Lung (tissue), 9 donors: ENCODE measurements at regions not wholly inside any gene's neighbourhood (a gene's known extent, or its start where the extent isn't known, plus 50 kb on each side); places are given as distances from the start of the nearest gene placed in this dataset.
"Not testable (repeated sequence)": the region's sequence is repeated elsewhere in the genome, so short reads cannot be mapped to it uniquely, and the experiment has no call there.

Experiments
- ATAC-seq: fragments of 200-7000 bp; cut with Tn5 transposase; one replicate; pipeline ENCODE4 v1.9.1; 2020; ENCODE audit warnings: moderate number of reproducible peaks; ENCODE audit not compliant: insufficient read depth, low FRiP score
- DNase-seq, 3 donors: peaks; one replicate each; pipeline ENCODE4 v3.0.0-alpha.2; 2013 to 2017
- H3K27ac ChIP-seq, 2 donors: one replicate each; pipeline ENCODE4 v1.5.1; 2013; ENCODE audit warnings: mild to moderate bottlenecking in 2 of 2, moderate library complexity in 2 of 2, control low read depth in 1 of 2, inconsistent platforms in 1 of 2, low read depth in 1 of 2, low read length in 1 of 2
- H3K27me3 ChIP-seq, 3 donors: one replicate each; pipeline ENCODE4 v1.5.1; 2013; ENCODE audit warnings: low read length in 2 of 3; ENCODE audit not compliant: control insufficient read depth in 3 of 3, insufficient read depth in 3 of 3
- H3K36me3 ChIP-seq, 4 donors: one replicate each; pipeline ENCODE4 v1.5.1; 2013; ENCODE audit warnings: low read length in 4 of 4, mild to moderate bottlenecking in 1 of 4, moderate library complexity in 1 of 4; ENCODE audit not compliant: control insufficient read depth in 4 of 4, insufficient read depth in 4 of 4
- H3K4me1 ChIP-seq, 5 donors: one replicate each; pipeline ENCODE4 v1.5.1; 2013; ENCODE audit warnings: low read length in 5 of 5, mild to moderate bottlenecking in 2 of 5, moderate library complexity in 1 of 5; ENCODE audit not compliant: control insufficient read depth in 5 of 5, insufficient read depth in 5 of 5
- H3K4me3 ChIP-seq: one replicate; pipeline ENCODE4 v1.5.1; 2013; ENCODE audit warnings: mild to moderate bottlenecking, control low read depth, moderate library complexity
- H3K9ac ChIP-seq, 2 donors: one replicate each; pipeline ENCODE4 v1.5.1; 2013; ENCODE audit warnings: low read length in 2 of 2, control low read depth in 1 of 2; ENCODE audit not compliant: insufficient read depth in 1 of 2
- H3K9me3 ChIP-seq, 4 donors: one replicate each; pipeline ENCODE4 v1.5.1; 2013; ENCODE audit warnings: low read length in 3 of 4, mild to moderate bottlenecking in 1 of 4, moderate library complexity in 1 of 4; ENCODE audit not compliant: control insufficient read depth in 4 of 4, insufficient read depth in 3 of 4
- WGBS, 2 donors: extraction: QIAGEN DNeasy Blood & Tissue Kit; methylation state at CpG; one replicate each; pipeline ENCODE4 v1.1.7; 2013; 5-methylcytosine and 5-hydroxymethylcytosine counted together
- donor health status: Bipolar disorder and iron deficiency.
- donor health status: healthy.
- donor health status: DM: yes; HTN: yes; CAD: no.

- not testable (repeated sequence) for H3K4me3 ChIP-seq, ATAC-seq, H3K9ac ChIP-seq, H3K27ac ChIP-seq, H3K4me1 ChIP-seq, H3K9me3 ChIP-seq, H3K36me3 ChIP-seq
- WGBS, 2 donors: 37 to 62% methylated on average over 7 to 8 of the region's 14 CpGs
- H3K27me3 ChIP-seq: peaks cover 0 to 13% (median 8%) of the 10 kb centered on the region in 3 donors
- DNase-seq: peak in 2 of 3 donors; percentile 2 to 25
These were observed 80.4 kb upstream of the ZNG1F start for GRCh38 chr9:41269471-41269870.

GRCh38 chr9:41269054-41269453 lies 79.9 kb upstream of the ZNG1F start:
- peak in 1 of 3 donors; percentile 15 for DNase-seq
- H3K27ac ChIP-seq, H3K4me3 ChIP-seq, ATAC-seq, H3K9me3 ChIP-seq, H3K9ac ChIP-seq, H3K36me3 ChIP-seq, H3K4me1 ChIP-seq: not testable (repeated sequence)
- WGBS, 2 donors: 40 to 46% methylated on average over 13 to 16 of the region's 18 CpGs
- H3K27me3 ChIP-seq: peaks cover 0 to 13% (median 8%) of the 10 kb centered on the region in 3 donors

GRCh38 chr9:41266602-41267001 lies 77.5 kb upstream of the ZNG1F start:
- not testable (repeated sequence) for H3K4me3 ChIP-seq, H3K9ac ChIP-seq, H3K9me3 ChIP-seq, H3K27ac ChIP-seq, H3K4me1 ChIP-seq, DNase-seq, ATAC-seq, H3K36me3 ChIP-seq
- 10 to 17% methylated on average over 15 to 22 of the region's 25 CpGs for WGBS, 2 donors
- H3K27me3 ChIP-seq: peaks cover 0 to 13% (median 8%) of the 10 kb centered on the region in 3 donors

- not testable (repeated sequence) for H3K9ac ChIP-seq, H3K9me3 ChIP-seq, DNase-seq, H3K27ac ChIP-seq, H3K36me3 ChIP-seq, H3K4me1 ChIP-seq, H3K27me3 ChIP-seq, ATAC-seq, H3K4me3 ChIP-seq
- WGBS, 2 donors: 51 to 60% methylated on average over 6 to 10 of the region's 15 CpGs
These were observed 76.9 kb upstream of the ZNG1F start for GRCh38 chr9:41266000-41266399.

GRCh38 chr9:41251973-41252372 lies 62.9 kb upstream of the ZNG1F start:
- H3K36me3 ChIP-seq, H3K27ac ChIP-seq, DNase-seq, ATAC-seq, H3K9me3 ChIP-seq, H3K9ac ChIP-seq, H3K4me1 ChIP-seq, H3K27me3 ChIP-seq, H3K4me3 ChIP-seq: not testable (repeated sequence)

- not testable (repeated sequence) for H3K27me3 ChIP-seq, ATAC-seq, H3K4me1 ChIP-seq, H3K4me3 ChIP-seq, H3K36me3 ChIP-seq, H3K9me3 ChIP-seq, H3K27ac ChIP-seq, H3K9ac ChIP-seq
- WGBS, 2 donors: 41 to 44% methylated on average over 3 of the region's 3 CpGs
- peak in 1 of 3 donors; percentile 3 for DNase-seq
These were observed 62.0 kb upstream of the ZNG1F start for GRCh38 chr9:41251101-41251500.

GRCh38 chr9:41246702-41247101 lies 57.6 kb upstream of the ZNG1F start:
- not testable (repeated sequence) for H3K9ac ChIP-seq, H3K4me3 ChIP-seq, H3K36me3 ChIP-seq, H3K27me3 ChIP-seq, H3K27ac ChIP-seq, H3K9me3 ChIP-seq, ATAC-seq, H3K4me1 ChIP-seq, DNase-seq
- 77 to 89% methylated on average over 4 of the region's 4 CpGs for WGBS, 2 donors
